Uterus (tissue), 3 donors: ENCODE measurements at regions not wholly inside any gene's neighbourhood (a gene's known extent, or its start where the extent isn't known, plus 50 kb on each side); places are given as distances from the start of the nearest gene placed in this dataset.
"Not testable (repeated sequence)": the region's sequence is repeated elsewhere in the genome, so short reads cannot be mapped to it uniquely, and the experiment has no call there.

Source experiments
- DNase-seq, 2 donors: peaks; one replicate each; pipeline ENCODE4 v3.0.0-alpha.2; 2019 to 2020
- H3K27ac ChIP-seq, 2 donors: fragments of 200-600 bp; sonication (generic); 1 replicate in 1 of 2; 2 replicates in 1 of 2; pipeline ENCODE4 v1.5.1; 2016 to 2018
- H3K27me3 ChIP-seq, 2 donors: fragments of 200-600 bp; sonication (generic); one replicate each; pipeline ENCODE4 v1.5.1; 2018 to 2019; ENCODE audit warnings: control low read depth in 1 of 2
- H3K36me3 ChIP-seq, 2 donors: fragments of 200-600 bp; sonication (generic); one replicate each; pipeline ENCODE4 v1.5.1; 2019; ENCODE audit warnings: control low read depth in 1 of 2
- H3K4me1 ChIP-seq, 2 donors: fragments of 200-600 bp; sonication (generic); one replicate each; pipeline ENCODE4 v1.5.1; 2018 to 2019; ENCODE audit warnings: control low read depth in 1 of 2
- H3K4me3 ChIP-seq, 2 donors: fragments of 200-600 bp; sonication (generic); 1 replicate in 1 of 2; 2 replicates in 1 of 2; pipeline ENCODE4 v1.5.1; 2018 to 2019; ENCODE audit warnings: mild to moderate bottlenecking in 1 of 2
- H3K9me3 ChIP-seq, 2 donors: fragments of 200-600 bp; sonication (generic); one replicate each; pipeline ENCODE4 v1.5.1; 2019; ENCODE audit warnings: control low read depth in 1 of 2
- CTCF ChIP-seq, 4 experiments: fragments of 200-600 bp in 2 of 4; fragments of 450-650 bp in 2 of 4; sonication (generic) in 2 of 4; IDR thresholded peaks; one replicate each; pipeline ENCODE4 v1.5.1; 2016 to 2019; ENCODE audit warnings: antibody characterized with exemption in 4 of 4, mild to moderate bottlenecking in 2 of 4, moderate library complexity in 1 of 4
- POLR2A ChIP-seq, 2 donors: fragments of 450-650 bp; IDR thresholded peaks; one replicate each; pipeline ENCODE4 v1.6.1; 2016; ENCODE audit warnings: antibody characterized with exemption in 2 of 2, mild to moderate bottlenecking in 1 of 2, moderate library complexity in 1 of 2
- intact Hi-C: fragments of 100-400 bp; cut with DNase I; formaldehyde crosslinking; loops from one replicate; pipeline ENCODE4 v1.15.1; 2023; ENCODE audit warnings: low total_unique reads
- donor health status: DM: yes; HTN: yes; CAD: no.

- DNase-seq = no peak
- H3K36me3 ChIP-seq = no peaks in the 10 kb centered on the region
- H3K4me1 ChIP-seq = no peaks in the 10 kb centered on the region
- TF ChIP-seq CTCF (IDR thresholded peaks at IDR 0.05) (no peak), POLR2A (IDR thresholded peaks at IDR 0.05) (no peak)
- no peak overlapping the region for H3K27ac ChIP-seq
- H3K9me3 ChIP-seq = no peaks in the 10 kb centered on the region
- intact Hi-C loops = no loop called here
- no peaks in the 10 kb centered on the region for H3K27me3 ChIP-seq
- H3K4me3 ChIP-seq = no peak overlapping the region
Observed at GRCh38 chr11:21646351-21646750, 546.5 kb upstream of the ANO5 start.

- H3K4me1 ChIP-seq = no peaks in the 10 kb centered on the region
- H3K27me3 ChIP-seq = no peaks in the 10 kb centered on the region
- TF ChIP-seq POLR2A (IDR thresholded peaks at IDR 0.05) (no peak), CTCF (IDR thresholded peaks at IDR 0.05) (no peak)
- no peaks in the 10 kb centered on the region for H3K36me3 ChIP-seq
- H3K9me3 ChIP-seq = no peaks in the 10 kb centered on the region
- no peak overlapping the region for H3K27ac ChIP-seq
- no peak for DNase-seq
- H3K4me3 ChIP-seq = no peak overlapping the region
- intact Hi-C loops = no loop called here
Observed at GRCh38 chr11:21650961-21651360, 541.9 kb upstream of the ANO5 start.

GRCh38 chr11:21653951-21654421 lies 538.9 kb upstream of the ANO5 start:
- Histone ChIP-seq H3K27ac (no peak overlapping the region), H3K9me3 (no peaks in the 10 kb centered on the region), H3K4me3 (no peak overlapping the region), H3K36me3 (no peaks in the 10 kb centered on the region), H3K4me1 (no peaks in the 10 kb centered on the region), H3K27me3 (no peaks in the 10 kb centered on the region)
- intact Hi-C loops = no loop called here
- TF ChIP-seq CTCF (IDR thresholded peaks at IDR 0.05) (no peak), POLR2A (IDR thresholded peaks at IDR 0.05) (no peak)
- DNase-seq = no peak

- Histone ChIP-seq H3K36me3 (no peaks in the 10 kb centered on the region), H3K4me3 (no peak overlapping the region), H3K27ac (no peak overlapping the region), H3K4me1 (no peaks in the 10 kb centered on the region), H3K27me3 (no peaks in the 10 kb centered on the region), H3K9me3 (no peaks in the 10 kb centered on the region)
- DNase-seq = no peak
- no peak for TF ChIP-seq CTCF (IDR thresholded peaks at IDR 0.05)
- no peak for TF ChIP-seq POLR2A (IDR thresholded peaks at IDR 0.05)
- intact Hi-C loops = no loop called here
Observed at GRCh38 chr11:21656065-21656464, 536.8 kb upstream of the ANO5 start.

GRCh38 chr11:21658654-21659193 lies 534.2 kb upstream of the ANO5 start:
- Histone ChIP-seq H3K9me3 (no peaks in the 10 kb centered on the region), H3K36me3 (no peaks in the 10 kb centered on the region), H3K27ac (no peak overlapping the region), H3K4me3 (no peak overlapping the region), H3K27me3 (no peaks in the 10 kb centered on the region), H3K4me1 (no peaks in the 10 kb centered on the region)
- DNase-seq = no peak
- intact Hi-C loops = no loop called here
- TF ChIP-seq POLR2A (IDR thresholded peaks at IDR 0.05) (no peak), CTCF (IDR thresholded peaks at IDR 0.05) (no peak)

- H3K9me3 ChIP-seq, H3K36me3 ChIP-seq, H3K27ac ChIP-seq, intact Hi-C loops, H3K27me3 ChIP-seq, H3K4me1 ChIP-seq, H3K4me3 ChIP-seq, DNase-seq: not testable (repeated sequence)
Observed at GRCh38 chr11:21659377-21659776, 533.5 kb upstream of the ANO5 start.
